Activated CD8-positive, alpha-beta memory T cell treated with anti-CD3 and anti-CD28 coated beads for 4 hours (primary cell): ENCODE measurements at regions not wholly inside any gene's neighbourhood (a gene's known extent, or its start where the extent isn't known, plus 50 kb on each side); places are given as distances from the start of the nearest gene placed in this dataset.
"Not testable (repeated sequence)": the region's sequence is repeated elsewhere in the genome, so short reads cannot be mapped to it uniquely, and the experiment has no call there.

Experiments
- DNase-seq, 2 donors: peaks; one replicate each; pipeline ENCODE4 v3.0.0-alpha.2; 2020; ENCODE audit warnings: low read depth in 2 of 2

DNA sequence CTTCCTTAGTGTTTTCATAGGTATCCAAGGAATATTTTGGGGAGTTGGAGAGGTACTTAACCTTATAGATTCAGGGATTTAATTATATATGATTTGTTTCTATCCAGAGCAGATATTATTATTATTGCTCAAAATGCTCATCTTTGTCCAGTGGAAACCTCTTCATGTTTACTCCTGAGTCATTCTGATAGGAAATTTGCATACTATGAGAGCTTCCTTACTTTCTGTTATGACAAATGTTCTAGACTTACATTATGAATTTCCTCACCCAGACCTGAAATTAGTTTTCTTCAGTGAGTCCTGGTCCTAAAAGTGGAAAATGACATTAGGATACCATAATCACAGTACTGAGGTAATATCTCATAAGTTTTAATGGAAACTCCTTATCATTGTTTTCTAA, 57.5 kb upstream of the PLPPR5 start:
- DNase-seq: no peak

DNA sequence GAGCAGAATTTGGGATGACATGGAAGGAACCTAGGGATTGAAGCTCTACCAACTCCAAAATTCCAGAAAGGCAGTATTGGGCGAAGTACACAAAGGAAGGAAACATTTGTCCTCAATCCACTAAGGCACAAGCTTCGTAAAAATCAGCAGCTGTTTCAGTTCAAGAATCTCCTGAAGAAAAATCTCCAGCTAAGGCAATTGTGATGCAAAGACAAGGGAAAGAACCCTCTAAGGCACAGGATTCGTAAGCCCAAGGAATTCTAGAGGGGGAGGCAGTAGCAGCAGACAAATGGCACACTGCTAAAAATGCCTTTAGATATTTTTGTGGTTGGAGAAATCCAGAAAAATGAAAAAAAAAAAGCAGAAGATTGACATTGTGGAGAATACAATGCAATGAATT, 64.5 kb upstream of the PLPPR5 start:
- no peak for DNase-seq

DNA sequence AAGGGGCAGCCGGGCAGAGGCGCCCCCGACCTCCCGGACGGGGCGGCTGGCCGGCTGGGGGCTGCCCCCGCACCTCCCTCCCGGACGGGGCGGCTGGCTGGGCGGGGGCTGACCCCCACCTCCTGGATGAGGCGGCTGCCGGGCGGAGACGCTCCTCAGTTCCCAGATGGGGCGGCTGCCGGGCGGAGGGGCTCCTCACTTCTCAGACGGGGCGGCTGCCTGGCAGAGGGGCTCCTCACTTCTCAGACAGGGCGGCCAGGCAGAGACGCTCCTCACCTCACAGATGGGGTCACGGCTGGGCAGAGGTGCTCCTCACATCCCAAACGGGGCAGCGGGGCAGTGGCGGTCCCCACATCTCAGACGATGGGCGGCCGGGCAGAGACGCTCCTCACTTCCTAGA, 73.9 kb upstream of the PLPPR5 start:
- not testable (repeated sequence) for DNase-seq

DNA sequence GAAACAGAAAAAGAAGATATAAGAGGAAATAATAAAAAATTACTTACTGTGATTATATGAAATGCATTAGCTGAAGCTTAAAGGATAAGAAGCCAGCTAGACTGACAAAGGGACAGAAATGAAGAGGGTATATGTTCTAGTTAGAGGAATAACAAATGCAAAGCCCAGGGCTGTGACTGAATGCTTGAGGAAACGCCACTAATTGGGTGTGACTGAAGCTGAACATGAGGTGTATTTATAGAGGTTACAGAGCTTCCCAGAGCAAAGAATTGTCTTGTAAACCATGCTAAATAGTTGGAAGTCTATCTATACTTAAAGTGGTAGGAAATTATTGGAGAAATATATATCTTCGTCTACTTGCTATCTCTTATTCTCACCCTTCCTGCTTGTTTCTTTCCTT, 77.7 kb upstream of the PLPPR5 start:
- DNase-seq: no peak

DNA sequence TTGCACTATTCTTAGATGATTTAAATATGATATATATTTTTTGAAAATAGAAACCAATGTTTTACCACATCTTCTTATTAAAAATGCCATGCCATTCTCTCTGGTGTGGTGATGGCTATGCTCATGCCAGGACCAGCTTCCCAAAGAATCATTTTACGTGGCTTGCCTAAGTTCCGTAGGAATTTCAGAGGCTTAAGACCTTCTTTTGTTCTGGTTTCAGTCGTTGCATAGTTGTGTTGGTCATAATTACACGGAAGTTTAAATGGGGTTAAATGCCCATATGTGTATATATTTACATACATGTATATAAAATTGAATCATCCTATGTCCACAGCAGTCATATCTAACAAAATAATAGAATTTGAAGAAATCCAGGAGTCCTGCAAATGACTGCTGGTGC, 78.7 kb upstream of the PLPPR5 start:
- no peak for DNase-seq

DNA sequence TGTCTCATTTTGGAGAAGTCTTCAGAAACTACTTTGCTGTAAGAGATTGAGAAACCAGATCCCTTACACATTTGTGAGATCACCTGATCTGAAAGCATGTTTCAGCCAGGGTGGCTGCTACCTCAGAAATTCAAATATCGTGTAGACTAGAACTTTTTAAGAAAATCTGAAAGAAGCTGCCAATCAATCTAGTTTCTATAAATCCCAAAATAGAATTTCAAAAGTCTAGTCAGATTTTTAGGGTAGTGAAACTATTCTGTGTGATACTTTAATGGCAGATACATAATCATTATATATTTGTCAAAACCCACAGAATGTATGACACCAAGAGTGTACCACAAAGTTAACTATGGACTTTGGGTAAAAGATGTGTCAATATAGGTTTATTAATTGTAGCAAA, 79.9 kb upstream of the PLPPR5 start:
- no peak for DNase-seq

DNA sequence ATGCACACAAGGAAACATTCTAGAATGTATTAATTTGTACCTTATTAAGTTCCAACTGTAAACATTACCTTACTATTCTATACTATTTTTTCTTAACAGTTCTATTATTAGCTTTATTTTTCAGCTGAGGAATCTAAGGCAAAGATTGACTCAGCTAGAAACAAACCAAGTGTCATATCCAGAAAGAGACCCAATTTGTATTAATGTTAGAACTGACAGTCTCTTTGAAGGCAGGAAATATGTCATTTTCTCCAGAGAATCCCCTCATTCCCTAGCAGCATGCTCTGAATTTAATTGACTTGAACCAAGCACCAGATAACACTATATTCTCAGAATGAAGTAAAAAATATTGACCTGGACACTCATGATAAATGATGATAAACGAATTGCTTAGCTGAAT, 81.4 kb upstream of the PLPPR5 start:
- DNase-seq: no peak

DNA sequence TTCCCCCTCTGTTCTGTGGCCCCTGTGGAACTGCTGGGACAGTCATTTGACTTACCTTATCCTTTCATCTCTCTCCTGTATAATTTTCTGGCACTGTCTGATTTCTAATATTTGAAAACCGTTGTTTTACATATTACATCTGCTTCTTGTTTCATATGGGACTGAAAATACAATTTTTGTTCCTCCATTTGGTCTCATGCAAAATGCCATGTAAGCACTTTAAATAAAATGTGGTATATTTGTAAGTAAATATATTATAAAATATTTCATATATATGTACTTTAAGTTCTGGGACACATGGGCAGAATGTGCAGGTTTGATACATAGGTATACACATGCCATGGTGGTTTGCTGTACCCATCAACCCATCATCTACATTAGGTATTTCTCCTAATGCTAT, 93.9 kb upstream of the PLPPR5 start:
- no peak for DNase-seq

DNA sequence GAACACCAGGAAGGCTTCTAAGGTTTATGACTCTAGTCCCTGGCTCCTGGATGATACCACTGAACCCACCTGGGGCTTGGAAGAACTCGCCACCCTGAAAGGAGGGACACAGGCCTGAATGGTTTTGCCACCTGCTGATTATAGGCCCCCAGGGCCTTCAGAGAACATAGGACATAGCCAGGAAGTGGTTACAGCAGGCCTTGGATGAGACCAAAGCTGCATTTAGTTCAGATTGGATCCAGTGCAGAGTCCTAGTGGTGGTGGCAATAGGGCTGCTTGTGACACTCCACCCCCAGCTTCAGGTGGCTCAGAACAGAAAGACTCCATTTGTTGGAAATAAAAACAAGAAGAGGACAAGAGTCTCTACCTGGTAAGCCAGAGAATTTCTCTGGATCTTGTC, 101.6 kb upstream of the PLPPR5 start:
- DNase-seq: no peak

DNA sequence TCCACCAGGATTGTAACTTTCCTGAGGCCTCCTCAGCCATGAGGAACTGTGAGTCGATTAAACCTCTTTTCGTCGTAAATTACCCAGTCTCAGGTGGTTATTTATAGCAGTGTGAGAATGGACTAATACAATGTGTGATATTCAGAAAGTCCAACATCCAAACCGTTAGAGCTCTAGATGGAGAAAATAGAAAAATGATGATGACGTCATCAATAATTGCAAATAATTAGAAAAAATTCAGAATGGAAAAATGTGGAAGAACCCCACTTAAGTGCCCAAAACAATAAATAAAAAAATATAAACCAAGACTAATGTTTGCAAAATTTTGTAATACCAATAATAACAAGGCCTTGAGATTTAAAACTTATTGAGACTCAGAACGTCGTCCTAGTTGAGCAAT, 103.0 kb upstream of the PLPPR5 start:
- DNase-seq: no peak

DNA sequence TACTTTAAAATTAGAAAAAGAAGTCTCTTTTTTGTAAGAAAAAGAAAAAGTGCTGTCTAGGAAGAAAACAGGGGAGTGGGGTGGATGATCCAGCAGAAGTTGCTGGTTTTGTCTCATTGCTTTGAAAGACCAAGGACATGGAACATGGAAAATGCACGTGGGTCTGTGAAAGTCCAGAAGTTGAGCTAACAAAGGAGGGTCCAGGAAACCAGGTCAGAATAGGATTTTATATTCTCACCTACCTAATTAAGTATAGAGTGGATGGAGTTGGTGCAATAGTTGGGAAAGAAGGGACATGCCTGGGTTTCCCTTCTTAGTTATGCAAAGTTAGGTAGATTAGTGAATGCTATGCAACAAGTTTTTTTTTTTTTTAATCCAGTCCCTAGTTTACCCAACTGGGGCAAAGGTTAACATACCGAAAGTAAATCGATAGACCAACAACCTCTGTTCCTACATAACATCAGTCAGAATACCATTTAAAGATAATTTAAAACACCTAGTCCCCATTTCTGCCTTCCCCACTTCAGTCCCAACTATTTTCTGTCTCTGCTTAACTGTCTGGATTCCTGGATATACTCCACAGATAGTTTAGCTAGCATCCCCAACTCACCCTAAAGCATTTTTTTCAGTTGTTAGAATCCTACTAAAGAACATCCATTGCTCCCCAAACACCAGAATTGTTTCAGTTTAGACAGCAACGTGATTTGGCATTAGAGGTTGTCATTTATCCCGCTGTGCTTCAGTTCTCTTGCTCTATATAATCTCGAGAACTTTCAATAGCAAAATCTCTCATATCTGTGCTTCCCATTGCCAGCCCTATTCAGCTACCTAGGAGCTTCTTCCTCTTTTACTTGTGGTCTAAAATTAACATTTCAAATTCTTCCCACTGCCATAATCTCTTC, 105.7 kb upstream of the PLPPR5 start:
- DNase-seq: no peak

DNA sequence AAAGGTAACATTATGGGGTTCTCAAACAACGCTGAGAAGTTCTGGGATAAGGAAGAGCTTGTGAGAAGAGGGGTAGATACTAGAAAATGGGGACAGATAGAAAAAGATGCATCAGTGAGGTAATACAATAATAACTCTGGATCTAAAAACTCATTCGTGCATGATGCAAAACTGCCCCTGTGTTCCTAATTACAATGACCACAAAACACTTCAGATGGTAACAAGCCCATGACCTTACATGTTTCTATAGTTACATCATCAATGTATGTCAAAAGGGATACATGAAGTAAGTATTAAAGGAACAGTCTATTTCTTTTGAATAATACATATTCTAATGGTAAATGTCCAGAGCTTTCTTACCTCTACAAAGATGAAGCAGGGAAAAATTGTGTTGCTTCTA, 110.6 kb upstream of the PLPPR5 start:
- DNase-seq: no peak

DNA sequence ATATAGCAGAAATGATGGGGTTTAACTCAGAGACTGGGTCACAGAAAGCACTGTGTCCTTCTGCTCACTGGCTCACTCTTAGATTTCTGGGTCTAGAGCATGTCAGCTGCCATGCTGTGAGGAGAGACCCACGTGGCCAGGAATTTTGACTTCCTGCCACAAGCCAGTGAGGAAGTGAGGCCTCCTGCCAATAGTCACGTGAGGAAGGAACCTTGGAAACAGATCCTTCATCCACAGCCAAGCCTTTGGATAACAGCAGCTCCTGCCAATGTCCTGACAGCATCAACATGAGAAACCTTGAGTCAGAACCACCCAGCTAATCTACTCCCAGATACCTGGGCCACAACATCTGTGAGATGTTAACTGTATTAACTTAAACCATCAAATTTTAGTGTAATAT, 114.5 kb upstream of the PLPPR5 start:
- no peak for DNase-seq

DNA sequence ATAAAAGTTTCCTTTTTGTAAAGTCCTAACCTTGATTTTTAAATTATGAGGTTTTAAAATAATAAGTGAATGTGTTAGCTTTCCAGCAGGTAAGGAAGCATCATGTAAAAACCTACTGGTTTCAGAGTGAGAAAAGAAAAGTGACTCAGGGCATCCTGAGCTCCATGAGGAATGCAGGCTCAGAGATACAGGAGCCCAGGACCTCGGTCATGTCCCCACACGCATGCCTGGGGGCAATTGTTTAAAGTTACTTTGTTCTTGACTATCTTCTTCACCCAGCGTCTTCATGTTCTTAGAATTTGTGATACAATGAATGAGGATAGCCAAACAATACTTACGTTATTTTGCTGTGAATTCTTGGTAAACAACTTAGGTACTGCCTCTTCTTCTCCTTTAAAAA, 117.4 kb upstream of the PLPPR5 start:
- DNase-seq: no peak

DNA sequence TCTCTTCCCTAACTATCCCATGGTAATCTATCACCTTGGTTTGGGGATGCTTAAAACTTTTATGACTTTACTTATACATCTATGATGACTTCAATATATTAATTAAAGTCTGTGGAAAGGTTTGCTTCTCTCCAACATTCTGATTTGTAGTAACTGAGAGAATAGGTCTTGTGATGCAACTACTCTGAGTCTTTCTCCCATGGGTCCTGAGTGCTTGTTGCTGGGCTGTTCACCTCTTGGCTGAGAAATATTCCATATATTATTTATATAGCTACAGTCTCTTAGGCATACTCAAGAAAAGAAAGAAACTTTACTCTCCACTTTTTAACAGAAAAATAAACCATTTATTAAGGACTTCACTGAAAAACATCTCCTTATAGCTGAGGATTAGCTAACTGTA, 119.3 kb upstream of the PLPPR5 start:
- DNase-seq: no peak

DNA sequence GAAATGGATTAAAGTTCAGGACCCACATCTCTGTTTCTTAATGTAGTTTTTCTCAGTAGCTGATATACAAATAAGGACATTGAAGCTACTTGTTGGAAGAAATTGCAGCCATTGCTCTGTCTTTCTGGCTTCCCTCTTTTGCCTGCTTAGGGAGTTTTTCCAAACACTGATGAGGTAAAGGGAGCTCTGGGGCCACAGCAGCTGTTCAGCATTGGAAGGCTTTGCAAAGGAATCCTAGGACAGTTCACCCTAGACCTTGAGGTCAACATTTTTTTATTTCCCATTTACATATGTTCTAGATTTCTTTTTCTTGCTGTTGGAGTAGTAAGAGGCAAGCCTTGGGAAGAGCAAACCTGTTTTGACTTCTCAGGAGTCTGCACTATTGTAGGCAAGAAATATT, 126.9 kb upstream of the PLPPR5 start:
- DNase-seq: no peak

DNA sequence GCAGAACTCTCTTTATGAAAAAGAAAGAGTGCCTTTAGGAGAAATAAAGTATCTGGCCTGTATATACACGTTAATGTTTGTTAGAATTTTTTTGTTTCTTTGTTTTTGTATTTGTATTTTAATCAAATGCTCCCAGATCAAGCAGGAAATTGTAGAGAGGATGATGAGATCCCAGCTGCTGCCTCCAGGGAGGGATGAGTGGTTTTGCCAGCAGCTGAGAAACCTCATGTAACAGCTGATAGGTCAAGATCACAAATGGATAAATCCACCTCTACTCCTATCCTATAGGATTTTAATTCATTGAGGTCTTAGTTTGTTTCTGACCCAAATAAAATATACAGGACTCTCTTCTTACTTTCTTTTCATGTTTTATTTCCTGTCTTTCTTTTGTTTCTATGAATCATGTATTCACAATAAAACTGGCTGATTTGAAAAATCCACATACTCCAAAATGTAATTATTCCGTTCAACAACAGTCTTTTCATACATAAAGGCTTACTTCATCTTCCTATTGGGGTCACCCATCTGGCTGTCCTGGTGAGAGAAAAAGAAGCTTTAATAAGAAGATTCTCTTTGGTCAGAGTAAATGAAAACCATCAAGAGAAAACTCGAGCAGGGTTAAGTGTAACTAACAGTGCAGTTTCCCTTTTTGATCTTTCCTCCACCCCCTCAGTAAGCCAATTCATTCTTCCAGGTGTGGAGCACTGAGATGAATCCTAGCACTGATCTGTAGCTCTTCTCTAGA, 129.3 kb upstream of the PLPPR5 start:
- DNase-seq: no peak

DNA sequence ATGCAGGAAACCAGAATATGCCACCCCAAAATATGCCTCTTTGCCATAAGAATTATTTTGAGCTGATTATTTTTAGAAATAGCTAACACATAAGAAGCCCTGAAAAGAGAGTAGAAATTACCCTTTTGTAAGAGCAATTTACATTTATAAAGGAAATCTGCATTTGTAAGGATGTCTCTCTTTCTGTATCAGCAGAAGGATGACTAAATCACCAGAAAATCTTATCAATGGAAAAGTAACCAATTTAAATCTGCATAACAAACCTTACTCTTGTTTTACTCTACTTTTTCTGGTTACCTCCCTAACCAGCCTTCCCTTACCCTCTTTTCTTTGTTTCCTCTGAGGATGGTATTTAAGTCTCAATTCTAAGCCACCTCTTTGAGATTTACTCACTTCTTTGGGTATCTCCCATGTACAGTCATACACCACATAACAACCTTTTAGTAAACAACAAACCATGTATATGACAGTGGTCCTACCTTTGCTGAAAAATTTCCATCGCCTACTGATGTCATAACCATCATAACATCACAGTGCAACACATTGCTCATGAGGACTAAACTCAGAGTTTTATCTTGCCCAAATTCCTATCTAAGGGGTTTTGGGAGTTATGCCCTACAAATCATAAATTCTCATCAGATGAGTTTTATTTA, 126.6 kb upstream of the PLPPR4 start:
- no peak for DNase-seq

DNA sequence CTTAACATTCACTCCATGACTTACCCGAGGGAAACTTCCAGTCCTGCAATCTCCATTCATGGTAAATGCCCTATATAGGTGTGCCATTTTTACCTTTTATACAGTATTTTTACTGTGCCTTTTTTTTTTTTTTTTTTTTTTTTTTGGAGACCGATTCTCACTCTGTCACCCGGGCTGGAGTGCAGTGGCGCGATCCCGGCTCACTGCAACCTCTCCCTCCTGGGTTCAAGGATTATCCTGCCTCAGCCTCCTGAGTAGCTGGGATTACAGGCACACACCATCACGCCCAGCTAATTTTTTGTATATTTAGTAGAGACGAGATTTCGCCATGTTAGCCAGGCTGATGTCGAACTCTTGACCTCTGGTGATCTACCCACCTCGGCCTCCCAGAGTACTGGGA, 124.4 kb upstream of the PLPPR4 start:
- no peak for DNase-seq

DNA sequence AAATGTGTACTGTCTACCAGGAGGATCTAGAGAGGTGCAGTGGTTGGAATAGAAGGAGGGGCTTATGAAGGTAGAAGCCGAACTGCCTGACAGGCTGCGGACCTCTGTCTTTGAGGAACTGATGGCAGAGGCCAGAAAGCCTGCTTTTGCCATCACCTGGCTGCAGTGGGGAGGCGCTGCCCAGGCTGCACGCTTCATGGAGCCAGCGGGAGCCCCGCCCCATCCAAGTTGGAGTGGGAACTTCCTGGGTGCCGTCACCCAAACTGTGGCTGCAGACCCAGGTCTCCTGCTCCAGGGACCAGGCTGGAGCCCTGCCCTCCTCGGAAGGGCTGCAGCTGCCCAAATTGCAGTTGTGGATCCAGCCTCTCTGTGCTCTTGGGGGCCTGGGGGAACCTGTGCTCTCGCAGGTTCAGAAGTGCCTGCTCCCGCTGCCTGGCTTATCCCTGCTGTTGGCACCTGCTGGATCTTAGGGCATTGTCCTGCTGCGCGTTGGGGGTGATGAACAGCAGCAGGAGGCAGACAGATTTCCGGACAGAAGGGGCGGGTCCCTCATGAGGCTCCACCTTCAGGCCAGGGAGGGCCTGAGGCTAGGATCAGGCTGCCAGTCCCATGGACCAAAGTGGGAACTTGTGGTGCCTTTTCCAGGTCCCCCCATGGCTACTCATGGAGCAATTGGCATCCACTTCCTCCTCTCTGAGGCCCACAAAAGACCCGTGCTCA, 118.0 kb upstream of the PLPPR4 start:
- DNase-seq: no peak

DNA sequence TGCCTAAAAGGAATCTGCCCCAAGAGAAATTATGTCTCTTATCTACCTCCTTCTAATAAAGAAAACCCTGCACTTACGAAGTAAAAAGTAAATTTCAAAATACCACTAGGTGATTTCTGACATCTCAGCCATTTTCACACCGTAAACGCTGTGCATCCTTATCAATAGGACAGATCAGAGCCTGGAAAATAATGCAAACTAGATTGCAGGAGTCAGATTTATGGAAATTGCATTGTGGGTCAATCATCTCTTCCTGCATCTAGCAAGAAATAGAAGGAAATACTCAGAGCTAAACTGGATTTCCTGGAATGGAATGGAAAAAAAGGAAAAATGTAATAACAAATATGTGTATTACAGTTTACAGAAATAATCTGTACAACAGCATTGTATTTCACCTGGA, 114.3 kb upstream of the PLPPR4 start:
- DNase-seq: no peak

DNA sequence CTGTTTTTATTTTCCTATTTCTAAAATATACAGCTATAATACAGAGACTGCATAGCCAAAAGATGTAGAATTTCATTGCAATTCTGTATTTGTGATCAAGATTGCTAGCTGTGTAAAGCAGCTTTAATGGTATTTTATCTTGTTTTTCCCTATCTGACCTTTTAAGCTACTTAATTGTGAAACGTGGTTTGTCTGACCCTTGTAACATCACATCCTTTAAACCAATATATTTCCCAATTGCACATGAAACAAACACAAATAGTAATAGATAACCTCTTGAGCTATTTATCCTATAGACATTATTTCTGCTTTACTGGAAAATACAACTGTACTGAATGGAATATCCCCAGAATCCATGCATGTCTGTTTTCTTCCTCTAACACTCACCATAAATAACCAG, 112.2 kb upstream of the PLPPR4 start:
- no peak for DNase-seq
